ENCODE measurements at regions not wholly inside any gene's neighbourhood (a gene's known extent, or its start where the extent isn't known, plus 50 kb on each side); places are given as distances from the start of the nearest gene placed in this dataset.
"Not testable (repeated sequence)": the region's sequence is repeated elsewhere in the genome, so short reads cannot be mapped to it uniquely, and the experiment has no call there.

- no peak for ATAC-seq
Measured at GRCh38 chr2:208807756-208808155, 401.2 kb downstream of the PTH2R start.

GRCh38 chr2:208811885-208812284 is 405.3 kb downstream of the PTH2R start:
- ATAC-seq: not testable (repeated sequence)

GRCh38 chr2:208819190-208819589 is 412.6 kb downstream of the PTH2R start:
- ATAC-seq: no peak

- ATAC-seq: no peak
Measured at GRCh38 chr2:208820014-208820688, 413.6 kb downstream of the PTH2R start.

- ATAC-seq: no peak
Measured at GRCh38 chr2:208827109-208827508, 420.5 kb downstream of the PTH2R start.

- ATAC-seq: no peak
Measured at GRCh38 chr2:208827549-208828221, 421.1 kb downstream of the PTH2R start.

- no peak for ATAC-seq
Measured at GRCh38 chr2:208830203-208830602, 423.6 kb downstream of the PTH2R start.

GRCh38 chr2:208847651-208848050 is 441.1 kb downstream of the PTH2R start:
- ATAC-seq: no peak

GRCh38 chr2:208854717-208855116 is 448.1 kb downstream of the PTH2R start:
- ATAC-seq: no peak

- ATAC-seq: no peak
Measured at GRCh38 chr2:208867374-208867773, 460.8 kb downstream of the PTH2R start.

GRCh38 chr2:208872591-208872990 is 466.0 kb downstream of the PTH2R start:
- peak; percentile 89 for ATAC-seq

GRCh38 chr2:208879666-208880065 is 473.1 kb downstream of the PTH2R start:
- no peak for ATAC-seq

GRCh38 chr2:208880171-208880570 is 473.6 kb downstream of the PTH2R start:
- ATAC-seq: no peak

- no peak for ATAC-seq
Measured at GRCh38 chr2:208890486-208890885, 483.9 kb downstream of the PTH2R start.

- no peak for ATAC-seq
Measured at GRCh38 chr2:208892203-208892602, 485.6 kb downstream of the PTH2R start.

- ATAC-seq: no peak
Measured at GRCh38 chr2:208906330-208906729, 499.7 kb downstream of the PTH2R start.

GRCh38 chr2:208915401-208915800 is 508.4 kb upstream of the MAP2 start:
- no peak for ATAC-seq

GRCh38 chr2:208916881-208917280 is 507.0 kb upstream of the MAP2 start:
- ATAC-seq: no peak

- not testable (repeated sequence) for ATAC-seq
Measured at GRCh38 chr2:208921358-208921757, 502.5 kb upstream of the MAP2 start.

- no peak for ATAC-seq
Measured at GRCh38 chr2:208927867-208928266, 496.0 kb upstream of the MAP2 start.

GRCh38 chr2:208929139-208929864 is 494.5 kb upstream of the MAP2 start:
- no peak for ATAC-seq

- no peak for ATAC-seq
Measured at GRCh38 chr2:208929894-208930427, 493.9 kb upstream of the MAP2 start.

- no peak for ATAC-seq
Measured at GRCh38 chr2:208935531-208935930, 488.3 kb upstream of the MAP2 start.

- no peak for ATAC-seq
Measured at GRCh38 chr2:208937521-208937920, 486.3 kb upstream of the MAP2 start.

Measured in esophagus mucosa (tissue), 1 donor.